HepG2 (cell line): ENCODE measurements at regions not wholly inside any gene's neighbourhood (a gene's known extent, or its start where the extent isn't known, plus 50 kb on each side); places are given as distances from the start of the nearest gene placed in this dataset.

Experiments
- ATAC-seq: fragments of 200-7000 bp; cut with Tn5 transposase; 3 replicates; pipeline ENCODE4 v1.9.1; 2020; ENCODE audit warnings: mild to moderate bottlenecking, moderate library complexity
- BruUV-seq: library from RNA; stranded (reverse); fragments of 400-500 nt; replicated peaks from 2 replicates; lab custom pipeline; 2021; lab: Mats Ljungman, UMichigan
- CTCF ChIA-PET: fragments of 300-600 bp; formaldehyde crosslinking; extraction: SDS; loops from one replicate; lab custom pipeline; 2021; ENCODE audit warnings: low total read pairs, inconsistent platforms, low intra/inter-chr PET ratio; lab: Yijun Ruan, JAX
- POLR2A ChIA-PET: fragments of 350-600 bp; sonication (Branson Sonifier 250); formaldehyde crosslinking; loops from one replicate; lab custom pipeline; 2020; ENCODE audit warnings: antibody characterized with exemption, inconsistent platforms; lab: Yijun Ruan, JAX
- DNase-seq: peaks from one replicate; pipeline ENCODE4 v3.0.0-alpha.2; 2015; ENCODE audit warnings: low spot score
- FAIRE-seq: peaks from 3 replicates; lab custom pipeline; 2011; peaks lifted over from hg19 to GRCh38; lab: Jason Lieb, UNC
- H2AFZ ChIP-seq: one replicate; pipeline ENCODE4 v1.6.1; 2011; ENCODE audit warnings: low read length, inconsistent platforms
- H3K27ac ChIP-seq: fragments of 300-600 bp; 3 replicates; pipeline ENCODE4 v1.8.0; 2011; ENCODE audit warnings: mixed run types, mild to moderate bottlenecking, mixed read lengths, low read length, inconsistent platforms; ENCODE audit not compliant: insufficient read depth; ENCODE audit errors: extremely low read length
- H3K27me3 ChIP-seq, 2 experiments: fragments of 200-600 bp in 1 of 2; 2 replicates in 1 of 2; 3 replicates in 1 of 2; pipeline versions ENCODE4 v1.6.0 to v1.8.0; 2011; ENCODE audit warnings: low read length in 2 of 2, mild to moderate bottlenecking in 2 of 2, moderate library complexity in 2 of 2, inconsistent platforms in 1 of 2; ENCODE audit not compliant: insufficient read depth in 2 of 2, control insufficient read depth in 1 of 2
- H3K36me3 ChIP-seq, 2 experiments: fragments of 200-600 bp in 1 of 2; replicated peaks in 1 of 2; 2 replicates in 1 of 2; 3 replicates in 1 of 2; pipeline versions ENCODE4 v1.5.1 to v1.8.0; 2011; ENCODE audit warnings: low read length in 2 of 2, inconsistent platforms in 1 of 2; ENCODE audit not compliant: insufficient read depth in 2 of 2, control insufficient read depth in 1 of 2
- H3K4me1 ChIP-seq: 2 replicates; pipeline ENCODE4 v1.5.1; 2012; ENCODE audit warnings: low read length, inconsistent platforms; ENCODE audit not compliant: insufficient read depth
- H3K4me2 ChIP-seq: 2 replicates; pipeline ENCODE4 v1.6.0; 2011; ENCODE audit warnings: low read depth, low read length, inconsistent platforms
- H3K4me3 ChIP-seq, 3 experiments: fragments of 200-600 bp in 1 of 3; sonication (generic), shearing (Covaris generic) in 1 of 3; replicated peaks in 1 of 3; 2 replicates each; pipeline ENCODE4 v1.5.1; 2011 to 2016; ENCODE audit warnings: low read length in 3 of 3, inconsistent platforms in 2 of 3, low read depth in 2 of 3, mild to moderate bottlenecking in 2 of 3, control low read depth in 1 of 3, mixed read lengths in 1 of 3; ENCODE audit not compliant: insufficient read depth in 1 of 3
- H3K79me2 ChIP-seq: one replicate; pipeline ENCODE4 v1.6.1; 2011; ENCODE audit warnings: low read length, inconsistent platforms; ENCODE audit not compliant: insufficient read depth
- H3K9ac ChIP-seq: 2 replicates; pipeline ENCODE4 v1.6.0; 2011; ENCODE audit warnings: mild to moderate bottlenecking, low read depth, low read length, inconsistent platforms; ENCODE audit not compliant: insufficient read depth
- H3K9me3 ChIP-seq: 2 replicates; pipeline ENCODE4 v1.5.1; 2012; ENCODE audit warnings: mild to moderate bottlenecking, low read length
- H4K20me1 ChIP-seq: 2 replicates; pipeline ENCODE4 v1.6.0; 2011; ENCODE audit warnings: inconsistent platforms, mild to moderate bottlenecking, low read length, moderate library complexity; ENCODE audit not compliant: insufficient read depth
- NFKB2 ChIP-seq: sonication (generic); formaldehyde crosslinking; IDR thresholded peaks from 2 replicates; pipeline ENCODE4 v1.4.0; 2020; ENCODE audit warnings: missing genetic modification reagents, borderline replicate concordance
- RBAK ChIP-seq: sonication (generic); formaldehyde crosslinking; IDR thresholded peaks from 2 replicates; pipeline ENCODE4 v1.5.1; 2020; ENCODE audit warnings: mild to moderate bottlenecking, missing genetic modification reagents
- RBM39 ChIP-seq: fragments of 200-400 bp; formaldehyde crosslinking; IDR thresholded peaks from one replicate; pipeline ENCODE4 v1.6.1; 2018; ENCODE audit warnings: antibody characterized with exemption, mild to moderate bottlenecking, low read depth, low read length; ENCODE audit not compliant: poor library complexity, severe bottlenecking
- SAFB2 ChIP-seq: sonication (generic); formaldehyde crosslinking; IDR thresholded peaks from 2 replicates; pipeline ENCODE4 v1.5.1; 2020; ENCODE audit warnings: missing genetic modification reagents, low read depth, mild to moderate bottlenecking, borderline replicate concordance
- ZMAT3 ChIP-seq: sonication (generic); formaldehyde crosslinking; conservative IDR thresholded peaks from 2 replicates; pipeline ENCODE4 v1.7.0; 2021; ENCODE audit warnings: missing genetic modification reagents
- ZNF260 ChIP-seq: sonication (generic); formaldehyde crosslinking; IDR thresholded peaks from 2 replicates; pipeline ENCODE4 v1.4.0; 2020; ENCODE audit warnings: missing genetic modification reagents, low read depth, mild to moderate bottlenecking, borderline replicate concordance
- WGBS: methylation state at CpG from one replicate; pipeline ENCODE4 v1.1.6; 2017; ENCODE audit warnings: low lambda C conversion rate; 5-methylcytosine and 5-hydroxymethylcytosine counted together
- in situ Hi-C: cut with HindIII; loops from 2 replicates; pipeline ENCODE4 v1.10.0; 2017; ENCODE audit warnings: low pct_unique_long_range_greater_than_20kb; ENCODE audit not compliant: extremely low pct_ligation_motif_present
- intact Hi-C: fragments of 100-400 bp; cut with micrococcal nuclease; formaldehyde crosslinking; loops from one replicate; pipeline ENCODE4 v1.10.0; 2022; ENCODE audit not compliant: unreplicated experiment
- TF ChIP-seq, protein P1 (sequence below): sonication (generic); formaldehyde crosslinking; IDR thresholded peaks from 2 replicates; pipeline ENCODE4 v1.4.0; 2020; ENCODE audit warnings: missing genetic modification reagents, mild to moderate bottlenecking, borderline replicate concordance

DNA sequence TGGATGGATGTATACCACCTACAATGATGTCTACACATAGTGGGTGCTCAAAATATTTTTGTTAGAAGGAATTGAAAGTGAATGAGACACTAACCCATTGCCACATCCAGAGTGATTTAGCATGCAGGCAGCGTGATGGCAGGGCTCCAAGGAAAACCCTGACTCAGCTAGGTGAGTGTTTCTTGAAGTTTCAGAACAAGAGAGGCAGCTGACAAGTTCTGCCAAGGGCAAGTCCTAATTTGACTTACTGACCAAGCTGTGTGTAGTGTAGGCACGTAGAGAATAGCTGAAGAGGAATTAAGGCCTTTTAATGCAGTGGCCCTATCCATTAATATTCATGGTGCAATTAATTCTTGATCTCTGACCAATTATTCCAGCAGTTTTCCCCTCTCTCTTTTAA, 107.8 kb upstream of the ATP10B start:
- Histone ChIP-seq H3K27me3 (no peaks in the 10 kb centered on the region), H3K9me3 (no peaks in the 10 kb centered on the region), H3K4me3 (no peak overlapping the region), H2AFZ (no peak overlapping the region), H4K20me1 (no peaks in the 10 kb centered on the region), H3K4me2 (no peak overlapping the region), H3K79me2 (no peaks in the 10 kb centered on the region), H3K36me3 (no peaks in the 10 kb centered on the region), H3K27ac (no peak overlapping the region), H3K4me1 (peaks cover 11% of the 10 kb centered on the region; the same call in 1 of the 2 replicates), H3K9ac (no peak overlapping the region)
- in situ Hi-C loops (no loop called here), intact Hi-C loops (no loop called here)
- BruUV-seq, result no TSS peak
- no peak for TF ChIP-seq RBM39
- CTCF ChIA-PET, result no interaction called here
- FAIRE-seq (no peak), DNase-seq (no peak), ATAC-seq (no peak)
- WGBS, result 0% methylated on average over 2 of the region's 2 CpGs
- POLR2A ChIA-PET, result no interaction called here

DNA sequence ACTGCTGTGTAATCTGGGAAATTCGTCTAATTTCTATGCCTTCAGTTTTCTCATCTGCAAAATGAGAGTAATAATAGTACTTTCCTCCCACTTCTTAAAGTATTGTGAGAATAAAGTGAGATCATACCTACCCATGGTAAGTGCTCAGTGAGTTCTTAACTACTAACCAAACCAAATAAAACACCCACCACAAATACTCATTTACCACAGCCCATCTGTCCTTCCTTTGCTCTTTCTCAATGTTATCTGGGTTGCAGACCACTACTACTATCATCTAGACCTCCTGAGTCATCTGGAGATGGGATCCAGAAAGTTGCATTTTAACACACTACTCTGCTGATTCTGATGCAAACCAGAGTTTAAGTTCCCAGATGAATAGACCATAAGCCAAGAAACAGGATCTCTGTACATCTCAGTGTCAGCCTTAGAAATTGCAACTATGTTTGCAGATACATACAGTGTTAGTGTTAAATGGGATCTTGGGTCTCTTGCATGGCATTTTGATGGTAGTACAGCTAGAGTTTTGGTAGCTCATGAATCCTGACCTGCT, 105.4 kb upstream of the ATP10B start:
- no peak for TF ChIP-seq ZNF260 (CRISPR knock-in tag)
- no peak for TF ChIP-seq SAFB2 (CRISPR knock-in tag)
- TF ChIP-seq RBAK (CRISPR knock-in tag), result no peak
- TF ChIP-seq, protein P1, sequence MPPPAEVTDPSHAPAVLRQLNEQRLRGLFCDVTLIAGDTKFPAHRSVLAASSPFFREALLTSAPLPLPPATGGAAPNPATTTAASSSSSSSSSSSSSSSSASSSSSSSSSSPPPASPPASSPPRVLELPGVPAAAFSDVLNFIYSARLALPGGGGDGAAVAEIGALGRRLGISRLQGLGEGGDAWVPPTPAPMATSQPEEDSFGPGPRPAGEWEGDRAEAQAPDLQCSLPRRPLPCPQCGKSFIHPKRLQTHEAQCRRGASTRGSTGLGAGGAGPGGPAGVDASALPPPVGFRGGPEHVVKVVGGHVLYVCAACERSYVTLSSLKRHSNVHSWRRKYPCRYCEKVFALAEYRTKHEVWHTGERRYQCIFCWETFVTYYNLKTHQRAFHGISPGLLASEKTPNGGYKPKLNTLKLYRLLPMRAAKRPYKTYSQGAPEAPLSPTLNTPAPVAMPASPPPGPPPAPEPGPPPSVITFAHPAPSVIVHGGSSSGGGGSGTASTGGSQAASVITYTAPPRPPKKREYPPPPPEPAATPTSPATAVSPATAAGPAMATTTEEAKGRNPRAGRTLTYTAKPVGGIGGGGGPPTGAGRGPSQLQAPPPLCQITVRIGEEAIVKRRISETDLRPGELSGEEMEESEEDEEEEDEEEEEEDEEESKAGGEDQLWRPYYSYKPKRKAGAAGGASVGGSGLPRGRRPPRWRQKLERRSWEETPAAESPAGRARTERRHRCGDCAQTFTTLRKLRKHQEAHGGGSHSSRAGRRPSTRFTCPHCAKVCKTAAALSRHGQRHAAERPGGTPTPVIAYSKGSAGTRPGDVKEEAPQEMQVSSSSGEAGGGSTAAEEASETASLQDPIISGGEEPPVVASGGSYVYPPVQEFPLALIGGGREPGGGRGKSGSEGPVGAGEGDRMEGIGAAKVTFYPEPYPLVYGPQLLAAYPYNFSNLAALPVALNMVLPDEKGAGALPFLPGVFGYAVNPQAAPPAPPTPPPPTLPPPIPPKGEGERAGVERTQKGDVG (CRISPR knock-in tag), result no peak
- no peak for TF ChIP-seq ZMAT3 (CRISPR knock-in tag)
- TF ChIP-seq NFKB2 (CRISPR knock-in tag), result no peak
- 0% methylated on average over 1 of the region's 1 CpG for WGBS
- Histone ChIP-seq H3K9ac (no peak overlapping the region), H3K4me1 (peaks cover 11% of the 10 kb centered on the region; the same call in 1 of the 2 replicates), H3K36me3 (no peaks in the 10 kb centered on the region), H2AFZ (no peak overlapping the region), H3K27me3 (no peaks in the 10 kb centered on the region), H4K20me1 (no peaks in the 10 kb centered on the region), H3K79me2 (no peaks in the 10 kb centered on the region), H3K4me3 (no peak overlapping the region), H3K27ac (no peak overlapping the region), H3K9me3 (no peaks in the 10 kb centered on the region), H3K4me2 (no peak overlapping the region)
- no peak for DNase-seq
- FAIRE-seq, result no peak
- POLR2A ChIA-PET, result no interaction called here
- intact Hi-C loops, result no loop called here
- in situ Hi-C loops, result no loop called here
- CTCF ChIA-PET, result no interaction called here
- no peak for ATAC-seq
- BruUV-seq, result no TSS peak
